SK-N-SH (cell line): ENCODE measurements at regions not wholly inside any gene's neighbourhood (a gene's known extent, or its start where the extent isn't known, plus 50 kb on each side); places are given as distances from the start of the nearest gene placed in this dataset.

ENCODE experiments used
- CTCF ChIA-PET: fragments of 300-600, 350-600 bp; formaldehyde crosslinking; extraction: SDS; loops from one replicate; lab custom pipeline; 2021; lab: Yijun Ruan, JAX
- POLR2A ChIA-PET: fragments of 350-600 bp; sonication (Branson Sonifier 250); formaldehyde crosslinking; extraction: SDS; loops from one replicate; lab custom pipeline; 2020; ENCODE audit warnings: antibody characterized with exemption, inconsistent platforms; lab: Yijun Ruan, JAX
- DNase-seq: peaks from one replicate; pipeline ENCODE4 v3.0.0; 2012
- H2AFZ ChIP-seq: fragments of 200-600 bp; sonication (generic); 2 replicates; pipeline ENCODE4 v1.8.1; 2016; ENCODE audit warnings: antibody characterized with exemption, mild to moderate bottlenecking, low read depth
- H3F3A ChIP-seq: fragments of 200-600 bp; sonication (generic); replicated peaks from 2 replicates; pipeline ENCODE3; 2016; ENCODE audit warnings: antibody characterized with exemption, mild to moderate bottlenecking; ENCODE audit not compliant: insufficient read depth
- H3K27ac ChIP-seq, 2 experiments: fragments of 200-500 bp in 1 of 2; fragments of 200-600 bp in 1 of 2; sonication (Bioruptor generic) in 1 of 2; sonication (generic), shearing (Covaris generic) in 1 of 2; 2 replicates each; pipeline versions ENCODE4 v1.5.1 to v1.6.1; 2014 to 2016; ENCODE audit warnings: low read depth in 2 of 2, inconsistent platforms in 1 of 2, low read length in 1 of 2, mild to moderate bottlenecking in 1 of 2, mixed read lengths in 1 of 2
- H3K27me3 ChIP-seq: fragments of 200-600 bp; sonication (generic), shearing (Covaris generic); 2 replicates; pipeline ENCODE4 v1.6.1; 2016; ENCODE audit warnings: mixed run types; ENCODE audit not compliant: insufficient read depth
- H3K36me3 ChIP-seq, 2 experiments: fragments of 200-500 bp in 1 of 2; fragments of 200-600 bp in 1 of 2; sonication (Bioruptor generic) in 1 of 2; sonication (generic) in 1 of 2; replicated peaks in 1 of 2; 2 replicates each; pipeline versions ENCODE3 to v1.5.1; 2014 to 2016; ENCODE audit warnings: low read length in 1 of 2, mild to moderate bottlenecking in 1 of 2; ENCODE audit not compliant: insufficient read depth in 2 of 2, control insufficient read depth in 1 of 2
- H3K4me1 ChIP-seq, 2 experiments: fragments of 200-500 bp in 1 of 2; fragments of 200-600 bp in 1 of 2; sonication (Bioruptor generic) in 1 of 2; sonication (generic), shearing (Covaris generic) in 1 of 2; 2 replicates each; pipeline versions ENCODE4 v1.5.1 to v1.6.1; 2014 to 2016; ENCODE audit warnings: low read depth in 1 of 2, low read length in 1 of 2, mixed run types in 1 of 2; ENCODE audit not compliant: insufficient read depth in 2 of 2, control insufficient read depth in 1 of 2
- H3K4me2 ChIP-seq: fragments of 200-600 bp; sonication (generic), shearing (Covaris generic); 2 replicates; pipeline ENCODE4 v1.6.1; 2017; ENCODE audit warnings: mixed run types
- H3K4me3 ChIP-seq, 2 experiments: fragments of 200-500 bp in 1 of 2; fragments of 200-600 bp in 1 of 2; sonication (Bioruptor generic) in 1 of 2; sonication (generic), shearing (Covaris generic) in 1 of 2; 2 replicates each; pipeline versions ENCODE4 v1.5.1 to v1.8.1; 2014 to 2016; ENCODE audit warnings: low read depth in 2 of 2, inconsistent platforms in 1 of 2, low read length in 1 of 2, mild to moderate bottlenecking in 1 of 2, mixed read lengths in 1 of 2, moderate library complexity in 1 of 2
- H3K79me2 ChIP-seq: fragments of 200-600 bp; sonication (generic); 2 replicates; pipeline ENCODE4 v1.8.1; 2017; ENCODE audit warnings: mild to moderate bottlenecking; ENCODE audit not compliant: insufficient read depth
- H3K9ac ChIP-seq: fragments of 200-600 bp; sonication (generic); 2 replicates; pipeline ENCODE4 v1.6.1; 2017; ENCODE audit warnings: mixed run types
- H3K9me2 ChIP-seq: fragments of 200-600 bp; sonication (generic); 2 replicates; pipeline ENCODE4 v1.6.1; 2017; ENCODE audit warnings: mixed run types
- H3K9me3 ChIP-seq: fragments of 200-600 bp; sonication (generic); 2 replicates; pipeline ENCODE4 v1.6.1; 2017; ENCODE audit warnings: mixed run types, mild to moderate bottlenecking, moderate library complexity
- H4K20me1 ChIP-seq: fragments of 200-600 bp; sonication (generic); 2 replicates; pipeline ENCODE4 v1.6.1; 2017; ENCODE audit warnings: mild to moderate bottlenecking, mixed run types; ENCODE audit not compliant: insufficient read depth
- ELF1 ChIP-seq: IDR thresholded peaks from 2 replicates; pipeline ENCODE4 v1.4.0; 2012
- EP300 ChIP-seq, 2 experiments: IDR thresholded peaks; 2 replicates each; pipeline versions ENCODE4 v1.4.0 to v1.6.1; 2012; ENCODE audit warnings: borderline replicate concordance in 1 of 2, low read depth in 1 of 2, low read length in 1 of 2
- EZH2phosphoT487 ChIP-seq: fragments of 200-600 bp; sonication (generic); IDR thresholded peaks from 2 replicates; pipeline ENCODE4 v1.6.1; 2017; ENCODE audit warnings: low read depth, mixed run types, mild to moderate bottlenecking, antibody characterized with exemption, moderate library complexity, borderline replicate concordance
- FOSL2 ChIP-seq: IDR thresholded peaks from 2 replicates; pipeline ENCODE4 v1.4.0; 2012; ENCODE audit warnings: low read depth, mild to moderate bottlenecking, moderate library complexity, borderline replicate concordance
- FOXM1 ChIP-seq: IDR thresholded peaks from 2 replicates; pipeline ENCODE4 v1.4.0; 2012; ENCODE audit warnings: low read depth, mild to moderate bottlenecking
- GABPA ChIP-seq: IDR thresholded peaks from 2 replicates; pipeline ENCODE4 v1.4.0; 2012; ENCODE audit warnings: low read depth, mild to moderate bottlenecking
- GATA2 ChIP-seq: sonication (generic); formaldehyde crosslinking; IDR thresholded peaks from 2 replicates; pipeline ENCODE4 v1.5.0; 2020; ENCODE audit warnings: mild to moderate bottlenecking, missing genetic modification reagents
- JUND ChIP-seq: IDR thresholded peaks from 2 replicates; pipeline ENCODE4 v1.4.0; 2012
- MAX ChIP-seq: IDR thresholded peaks from 2 replicates; pipeline ENCODE4 v1.4.0; 2012; ENCODE audit warnings: low read depth
- MEF2A ChIP-seq: IDR thresholded peaks from 2 replicates; pipeline ENCODE4 v1.4.0; 2012; ENCODE audit warnings: low read depth, borderline replicate concordance
- MXI1 ChIP-seq: IDR thresholded peaks from 2 replicates; pipeline ENCODE4 v1.6.1; 2012; ENCODE audit warnings: mild to moderate bottlenecking, low read depth, low read length, improper control_type of control experiment
- NFIC ChIP-seq: IDR thresholded peaks from 2 replicates; pipeline ENCODE4 v1.4.0; 2012; ENCODE audit warnings: borderline replicate concordance
- POLR2AphosphoS5 ChIP-seq: IDR thresholded peaks from 2 replicates; pipeline ENCODE4 v1.6.1; 2012; ENCODE audit warnings: low read depth, low read length
- RCOR1 ChIP-seq: fragments of 150-350 bp; IDR thresholded peaks from 2 replicates; pipeline ENCODE4 v1.6.1; 2017; ENCODE audit warnings: antibody characterized with exemption, low read length
- RFX5 ChIP-seq: IDR thresholded peaks from 2 replicates; pipeline ENCODE4 v1.6.1; 2012; ENCODE audit warnings: mild to moderate bottlenecking, improper control_type of control experiment, low read length
- RXRA ChIP-seq: IDR thresholded peaks from 2 replicates; pipeline ENCODE4 v1.4.0; 2012; ENCODE audit warnings: low read depth, mild to moderate bottlenecking, borderline replicate concordance
- SIN3A ChIP-seq: IDR thresholded peaks from 2 replicates; pipeline ENCODE4 v1.6.1; 2012; ENCODE audit warnings: low read depth, mild to moderate bottlenecking, low read length, moderate library complexity, borderline replicate concordance
- SMC3 ChIP-seq: IDR thresholded peaks from 2 replicates; pipeline ENCODE4 v1.6.1; 2012; ENCODE audit warnings: low read depth, low read length, improper control_type of control experiment
- TAF1 ChIP-seq: IDR thresholded peaks from 2 replicates; pipeline ENCODE4 v1.6.1; 2012; ENCODE audit warnings: low read depth, mild to moderate bottlenecking, low read length, moderate library complexity, borderline replicate concordance
- TEAD4 ChIP-seq: IDR thresholded peaks from 2 replicates; pipeline ENCODE4 v1.4.0; 2012; ENCODE audit warnings: mild to moderate bottlenecking, borderline replicate concordance; ENCODE audit not compliant: insufficient read depth
- USF1 ChIP-seq: IDR thresholded peaks from 2 replicates; pipeline ENCODE4 v1.4.0; 2012; ENCODE audit warnings: low read depth, borderline replicate concordance
- YY1 ChIP-seq: IDR thresholded peaks from 2 replicates; pipeline ENCODE4 v1.4.0; 2012; ENCODE audit warnings: low read depth, mild to moderate bottlenecking
- ZBTB33 ChIP-seq: IDR thresholded peaks from 2 replicates; pipeline ENCODE4 v1.4.0; 2012; ENCODE audit warnings: low read depth, borderline replicate concordance
- WGBS: methylation state at CpG from one replicate; pipeline ENCODE4 v1.1.6; 2017; ENCODE audit warnings: low lambda C conversion rate; 5-methylcytosine and 5-hydroxymethylcytosine counted together

DNA sequence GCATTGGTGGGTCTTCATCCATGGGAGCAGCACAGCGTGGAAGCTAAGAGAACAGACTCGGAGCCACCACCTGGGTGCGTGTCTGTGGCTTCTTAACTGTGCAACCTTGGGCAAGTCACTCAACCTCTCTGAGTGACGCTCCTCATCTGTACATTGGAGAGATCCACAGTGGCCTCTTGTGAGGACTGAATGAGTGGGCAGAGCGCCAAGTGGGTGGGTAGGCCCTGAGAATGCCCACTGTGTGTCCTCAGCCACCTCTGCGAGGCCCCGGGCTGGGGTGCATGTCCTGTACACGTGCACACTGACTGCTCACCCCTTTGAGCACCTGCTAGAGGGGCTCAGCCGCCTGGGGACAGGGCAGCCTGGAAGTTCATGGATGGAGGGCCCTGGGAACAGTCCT, 99.6 kb upstream of the PRR23E start:
- TF ChIP-seq MXI1 (no peak), RXRA (no peak), JUND (no peak), MAX (no peak), GATA2 (no peak), TAF1 (no peak), POLR2AphosphoS5 (no peak), NFIC (no peak), SIN3A (no peak), YY1 (no peak)
- TF ChIP-seq, all 33 proteins: peak for 0
- H4K20me1 ChIP-seq, result no peaks in the 10 kb centered on the region
- H3K4me1 ChIP-seq, result peaks cover 0 to 52% of the 10 kb centered on the region in 2 experiments; a peak in 1 of 4 replicates
- H3K79me2 ChIP-seq, result no peaks in the 10 kb centered on the region
- H3K27me3 ChIP-seq, result no peaks in the 10 kb centered on the region
- no peak overlapping the region for H3K9ac ChIP-seq
- H3K36me3 ChIP-seq, result no peaks in the 10 kb centered on the region
- H3K9me2 ChIP-seq, result no peaks in the 10 kb centered on the region
- H2AFZ ChIP-seq, result no peak overlapping the region
- H3K4me2 ChIP-seq, result no peak overlapping the region
- ChIA-PET POLR2A (no interaction called here), CTCF (interaction anchor here (1.5 kb wide), 1 partner anchor 22 kb away, joined by 3 read pairs; no protein-coding TSS in a partner anchor)
- 70% methylated on average over 6 of the region's 9 CpGs for WGBS
- H3F3A ChIP-seq, result no peaks in the 10 kb centered on the region
- no peak overlapping the region for H3K4me3 ChIP-seq
- no peak overlapping the region for H3K27ac ChIP-seq
- DNase-seq, result no peak
- H3K9me3 ChIP-seq, result no peaks in the 10 kb centered on the region

- Histone ChIP-seq H3K9ac (no peak overlapping the region), H3K27me3 (no peaks in the 10 kb centered on the region), H4K20me1 (no peaks in the 10 kb centered on the region), H3K4me1 (peaks cover 0 to 29% of the 10 kb centered on the region in 2 experiments; a peak in 1 of 4 replicates), H3K79me2 (no peaks in the 10 kb centered on the region), H3K9me3 (no peaks in the 10 kb centered on the region), H3K4me3 (no peak overlapping the region), H3K27ac (no peak overlapping the region), H3F3A (no peaks in the 10 kb centered on the region), H3K9me2 (no peaks in the 10 kb centered on the region), H2AFZ (no peak overlapping the region), H3K4me2 (no peak overlapping the region), H3K36me3 (no peaks in the 10 kb centered on the region)
- ChIA-PET POLR2A (no interaction called here), CTCF (interaction anchor here (0.7 to 1.4 kb wide), 3 partner anchors 28 to 557 kb away, joined by 3 to 4 read pairs (median 4); no protein-coding TSS in a partner anchor)
- no peak for DNase-seq
- 42% methylated on average over 4 of the region's 4 CpGs for WGBS
- TF ChIP-seq SMC3 (no peak), EZH2phosphoT487 (no peak), RCOR1 (no peak), FOSL2 (no peak), TEAD4 (no peak), EP300 (IDR thresholded peaks at IDR 0.05; ENCODE audit: borderline replicate concordance in 1 of 2, low read depth in 1 of 2, low read length in 1 of 2) (no peak), MEF2A (no peak), USF1 (no peak), YY1 (no peak), ZBTB33 (no peak), SIN3A (no peak), FOXM1 (no peak), MAX (no peak), MXI1 (no peak), RFX5 (no peak), ELF1 (no peak), GABPA (no peak)
Observed at GRCh38 chr3:127095774-127096173, 97.2 kb upstream of the PRR23E start.
